Activated naive CD8-positive, alpha-beta T cell treated with anti-CD3 and anti-CD28 coated beads, Interleukin-2, amount 10 ng/mL, durations not matched to agents 7 days and 5 days (primary cell): ENCODE measurements at regions not wholly inside any gene's neighbourhood (a gene's known extent, or its start where the extent isn't known, plus 50 kb on each side); places are given as distances from the start of the nearest gene placed in this dataset.
"Not testable (repeated sequence)": the region's sequence is repeated elsewhere in the genome, so short reads cannot be mapped to it uniquely, and the experiment has no call there.

Experiments
- ATAC-seq: fragments of 150-1000 bp; cut with Tn5 transposase; one replicate; pipeline ENCODE4 v1.10.0; 2021; ENCODE audit warnings: low read depth, moderate library complexity
- POLR2A ChIA-PET: fragments of 350-600 bp; sonication (Branson Sonifier 250); formaldehyde crosslinking; loops from one replicate; lab custom pipeline; 2021; ENCODE audit warnings: antibody characterized with exemption; lab: Charles Lee
- DNase-seq: peaks from one replicate; pipeline ENCODE4 v3.0.0; 2021
- H3K27ac Mint-ChIP-seq: one replicate; pipeline ENCODE4 v1.8.0; 2022; ENCODE audit warnings: mild to moderate bottlenecking, mixed read lengths
- H3K27me3 Mint-ChIP-seq: one replicate; pipeline ENCODE4 v1.8.0; 2022; ENCODE audit warnings: mild to moderate bottlenecking, moderate library complexity, mixed read lengths
- H3K36me3 Mint-ChIP-seq: one replicate; pipeline ENCODE4 v1.8.0; 2021; ENCODE audit warnings: mild to moderate bottlenecking, mixed read lengths
- H3K4me1 Mint-ChIP-seq: one replicate; pipeline ENCODE4 v1.8.0; 2021; ENCODE audit warnings: mixed read lengths
- H3K4me3 Mint-ChIP-seq: one replicate; pipeline ENCODE4 v1.8.0; 2022; ENCODE audit warnings: mild to moderate bottlenecking, moderate library complexity, mixed read lengths
- H3K9me3 Mint-ChIP-seq: one replicate; pipeline ENCODE4 v1.8.0; 2021; ENCODE audit warnings: mixed read lengths

GRCh38 chr6:43927532-43928210 lies 157.7 kb downstream of the VEGFA start:
- POLR2A ChIA-PET, result no interaction called here
- Mint-ChIP-seq H3K36me3 (no peaks in the 10 kb centered on the region), H3K27me3 (peaks cover 5% of the 10 kb centered on the region), H3K4me3 (no peak overlapping the region), H3K27ac (no peak overlapping the region), H3K9me3 (no peaks in the 10 kb centered on the region), H3K4me1 (peaks cover 11% of the 10 kb centered on the region)
- ATAC-seq, result no peak
- DNase-seq, result no peak

- H3K4me1 Mint-ChIP-seq, result peaks cover 11% of the 10 kb centered on the region
- H3K27ac Mint-ChIP-seq, result no peak overlapping the region
- ATAC-seq, result no peak
- no peak for DNase-seq
- no peaks in the 10 kb centered on the region for H3K9me3 Mint-ChIP-seq
- no peak overlapping the region for H3K4me3 Mint-ChIP-seq
- POLR2A ChIA-PET, result no interaction called here
- peaks cover 5% of the 10 kb centered on the region for H3K27me3 Mint-ChIP-seq
- H3K36me3 Mint-ChIP-seq, result no peaks in the 10 kb centered on the region
Observed at GRCh38 chr6:43926634-43927531, 156.9 kb downstream of the VEGFA start.

- H3K9me3 Mint-ChIP-seq, H3K36me3 Mint-ChIP-seq, H3K27ac Mint-ChIP-seq, H3K4me3 Mint-ChIP-seq, POLR2A ChIA-PET, H3K27me3 Mint-ChIP-seq, DNase-seq, ATAC-seq: not testable (repeated sequence)
- H3K4me1 Mint-ChIP-seq, result peaks cover 11% of the 10 kb centered on the region
Observed at GRCh38 chr6:43925636-43926139, 155.7 kb downstream of the VEGFA start.

- H3K4me3 Mint-ChIP-seq, result no peak overlapping the region
- H3K4me1 Mint-ChIP-seq, result peaks cover 11% of the 10 kb centered on the region
- peak; percentile 66 for DNase-seq
- peak; percentile 79 for ATAC-seq
- no peaks in the 10 kb centered on the region for H3K36me3 Mint-ChIP-seq
- peaks cover 8% of the 10 kb centered on the region for H3K27me3 Mint-ChIP-seq
- no peak overlapping the region for H3K27ac Mint-ChIP-seq
- no peaks in the 10 kb centered on the region for H3K9me3 Mint-ChIP-seq
- POLR2A ChIA-PET, result interaction anchor here (0.9 to 1.1 kb wide), 2 partner anchors 18 to 23 kb away, joined by 3 read pairs; no protein-coding TSS in a partner anchor
Observed at GRCh38 chr6:43924222-43924702, 154.3 kb downstream of the VEGFA start.

GRCh38 chr6:43923376-43924221 lies 153.6 kb downstream of the VEGFA start:
- Mint-ChIP-seq H3K27ac (no peak overlapping the region), H3K4me1 (peaks cover 11% of the 10 kb centered on the region), H3K4me3 (no peak overlapping the region), H3K27me3 (peaks cover 6% of the 10 kb centered on the region), H3K36me3 (no peaks in the 10 kb centered on the region), H3K9me3 (no peaks in the 10 kb centered on the region)
- DNase-seq (no peak), ATAC-seq (no peak)
- POLR2A ChIA-PET, result interaction anchor here (0.9 to 1.1 kb wide), 2 partner anchors 17 to 22 kb away, joined by 3 read pairs; no protein-coding TSS in a partner anchor

- Mint-ChIP-seq H3K36me3 (no peaks in the 10 kb centered on the region), H3K27ac (no peak overlapping the region), H3K9me3 (no peaks in the 10 kb centered on the region), H3K4me3 (no peak overlapping the region), H3K4me1 (peaks cover 9% of the 10 kb centered on the region), H3K27me3 (peaks cover 5% of the 10 kb centered on the region)
- no peak for DNase-seq
- no peak for ATAC-seq
- POLR2A ChIA-PET, result no interaction called here
Observed at GRCh38 chr6:43922426-43923375, 152.7 kb downstream of the VEGFA start.

DNA sequence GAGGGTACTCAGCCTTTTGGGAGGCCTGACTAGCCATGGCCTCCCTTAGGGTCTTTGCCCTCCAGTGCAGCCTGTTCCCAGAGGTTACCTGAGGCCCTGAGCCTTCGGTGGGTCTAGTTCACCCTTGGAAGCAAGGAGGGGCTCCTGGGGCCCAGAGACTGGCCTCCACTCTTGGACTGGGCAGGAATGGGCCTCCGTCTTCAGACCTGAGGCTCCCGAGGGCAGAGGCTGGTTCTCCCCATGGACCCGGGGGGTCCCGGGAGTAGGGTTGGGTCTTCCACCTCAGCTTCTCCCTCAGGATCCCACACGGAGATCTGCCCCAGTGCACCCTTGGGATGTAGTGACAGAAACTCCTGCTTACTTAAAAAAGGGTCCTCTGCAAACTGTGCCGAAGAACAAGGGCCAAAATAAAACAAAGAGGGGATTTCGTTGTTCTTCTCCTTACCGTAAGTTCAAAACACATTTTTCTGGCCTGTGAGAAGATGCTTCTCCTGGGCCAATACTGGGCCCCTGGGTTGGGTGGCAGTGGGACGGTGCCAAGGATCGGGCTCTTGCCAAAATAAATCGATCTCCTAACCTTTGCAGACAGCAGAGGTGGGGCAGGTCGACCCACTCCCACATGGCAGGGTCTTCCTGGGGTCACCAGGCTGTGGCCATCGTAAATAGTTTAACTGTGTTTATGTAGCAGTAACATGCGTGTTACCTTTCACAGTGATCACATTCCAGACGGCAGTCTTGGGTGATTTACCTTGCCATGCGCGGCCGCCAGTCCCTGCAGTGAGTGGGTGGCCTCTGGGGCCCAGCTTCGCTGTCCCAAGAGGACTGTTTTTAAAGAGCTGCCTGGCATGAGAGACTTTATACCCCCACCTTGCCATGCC lies 151.8 kb downstream of the VEGFA start:
- H3K27ac Mint-ChIP-seq, result no peak overlapping the region
- no peak overlapping the region for H3K4me3 Mint-ChIP-seq
- no peaks in the 10 kb centered on the region for H3K9me3 Mint-ChIP-seq
- peaks cover 9% of the 10 kb centered on the region for H3K4me1 Mint-ChIP-seq
- DNase-seq (no peak), ATAC-seq (no peak)
- no peaks in the 10 kb centered on the region for H3K36me3 Mint-ChIP-seq
- POLR2A ChIA-PET, result no interaction called here
- H3K27me3 Mint-ChIP-seq, result peaks cover 5% of the 10 kb centered on the region

- H3K4me3 Mint-ChIP-seq, result no peak overlapping the region
- ATAC-seq, result no peak
- no peak for DNase-seq
- H3K9me3 Mint-ChIP-seq, result no peaks in the 10 kb centered on the region
- no peaks in the 10 kb centered on the region for H3K36me3 Mint-ChIP-seq
- H3K27ac Mint-ChIP-seq, result no peak overlapping the region
- H3K27me3 Mint-ChIP-seq, result peaks cover 5% of the 10 kb centered on the region
- POLR2A ChIA-PET, result no interaction called here
- peaks cover 9% of the 10 kb centered on the region for H3K4me1 Mint-ChIP-seq
Observed at GRCh38 chr6:43921039-43921438, 151.0 kb downstream of the VEGFA start.

GRCh38 chr6:43919774-43920173 lies 149.8 kb downstream of the VEGFA start:
- Mint-ChIP-seq H3K9me3 (no peaks in the 10 kb centered on the region), H3K4me1 (peaks cover 5% of the 10 kb centered on the region), H3K36me3 (no peaks in the 10 kb centered on the region), H3K4me3 (no peak overlapping the region), H3K27me3 (peaks cover 5% of the 10 kb centered on the region), H3K27ac (no peak overlapping the region)
- DNase-seq (no peak), ATAC-seq (no peak)
- POLR2A ChIA-PET, result no interaction called here

GRCh38 chr6:43917878-43918382 lies 147.9 kb downstream of the VEGFA start:
- Mint-ChIP-seq H3K9me3 (no peaks in the 10 kb centered on the region), H3K27ac (no peak overlapping the region), H3K27me3 (peaks cover 5% of the 10 kb centered on the region), H3K36me3 (no peaks in the 10 kb centered on the region), H3K4me1 (no peaks in the 10 kb centered on the region), H3K4me3 (no peak overlapping the region)
- POLR2A ChIA-PET, result no interaction called here
- ATAC-seq, result no peak
- DNase-seq, result no peak
